GM19025 (cell line): ENCODE measurements at regions not wholly inside any gene's neighbourhood (a gene's known extent, or its start where the extent isn't known, plus 50 kb on each side); places are given as distances from the start of the nearest gene placed in this dataset.
A peak's percentile ranks its signal among the peaks of the same experiment; 100 is the strongest.

Experiments used
- ATAC-seq: cut with Tn5 transposase; IDR thresholded peaks from one replicate; pipeline ENCODE4 v1.9.1; 2021; ENCODE audit warnings: mild to moderate bottlenecking, low read depth, moderate library complexity; ENCODE audit not compliant: unreplicated experiment

GRCh38 chr16:5615868-5616642 lies 518.5 kb upstream of the EEF2KMT start:
- ATAC-seq = peak; percentile 67

DNA sequence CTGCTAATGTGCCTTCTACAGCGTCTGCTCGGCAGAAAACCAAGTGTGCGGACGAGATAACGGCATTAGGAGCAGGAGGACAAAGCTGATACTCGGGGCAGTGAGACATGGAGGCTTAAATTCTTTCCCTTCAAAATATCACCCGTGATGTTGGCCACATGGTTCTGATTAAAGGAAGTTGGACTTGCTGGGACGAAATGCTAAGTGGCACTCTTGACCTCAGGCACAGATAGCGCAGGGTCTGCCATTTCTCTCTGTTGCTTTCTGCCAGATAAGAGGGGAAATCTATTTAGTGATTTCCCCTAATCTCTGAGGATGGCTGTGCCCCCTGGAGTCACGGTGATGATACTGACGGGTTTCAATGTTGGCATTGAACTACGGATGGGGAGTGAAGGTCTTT lies 509.6 kb upstream of the EEF2KMT start:
- no peak for ATAC-seq

- ATAC-seq = no peak
Observed at GRCh38 chr16:5605404-5605803, 507.8 kb upstream of the EEF2KMT start.

DNA sequence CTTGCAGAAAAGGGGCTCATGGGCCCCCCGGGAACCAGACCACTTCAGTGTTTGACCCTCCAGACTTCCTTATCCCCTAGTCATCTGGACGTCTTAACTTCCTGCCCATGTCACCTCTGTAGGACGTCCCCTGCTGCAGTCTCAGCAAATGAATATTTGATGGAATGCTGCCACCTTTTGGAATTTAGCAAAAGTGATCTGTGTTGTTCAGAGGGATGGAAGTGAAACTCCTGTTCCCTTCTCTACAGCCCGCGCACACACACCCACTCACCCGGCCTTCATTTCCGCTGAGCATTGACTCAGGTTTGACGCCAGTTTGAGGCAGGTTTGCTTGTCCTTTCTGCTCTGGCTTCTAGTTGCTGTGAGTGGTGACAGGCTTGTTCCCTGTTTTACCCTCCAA lies 507.2 kb upstream of the EEF2KMT start:
- ATAC-seq = no peak

- no peak for ATAC-seq
Observed at GRCh38 chr16:5603836-5604235, 506.2 kb upstream of the EEF2KMT start.

GRCh38 chr16:5601957-5602356 lies 504.4 kb upstream of the EEF2KMT start:
- no peak for ATAC-seq

DNA sequence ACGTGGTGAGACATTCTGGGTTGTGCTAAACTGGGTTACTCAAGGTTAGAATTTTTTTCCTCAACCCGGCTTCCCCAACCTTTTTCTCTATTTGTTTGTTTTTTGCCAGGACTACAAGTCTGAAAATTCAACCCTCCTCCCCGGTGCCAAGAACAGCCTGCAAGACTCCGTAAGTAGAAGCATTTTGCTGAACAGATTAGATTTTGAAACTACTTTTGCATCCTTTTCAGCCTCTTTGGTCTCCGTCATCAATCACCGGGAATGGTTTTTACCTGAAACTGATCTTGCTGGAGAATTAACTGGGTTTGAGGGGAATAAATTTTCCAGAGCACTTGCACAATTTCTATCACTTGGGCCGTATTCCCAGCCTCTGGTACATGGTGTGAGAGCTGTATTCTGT lies 501.2 kb upstream of the EEF2KMT start:
- ATAC-seq = no peak

GRCh38 chr16:5595849-5596248 lies 498.3 kb upstream of the EEF2KMT start:
- ATAC-seq = no peak

DNA sequence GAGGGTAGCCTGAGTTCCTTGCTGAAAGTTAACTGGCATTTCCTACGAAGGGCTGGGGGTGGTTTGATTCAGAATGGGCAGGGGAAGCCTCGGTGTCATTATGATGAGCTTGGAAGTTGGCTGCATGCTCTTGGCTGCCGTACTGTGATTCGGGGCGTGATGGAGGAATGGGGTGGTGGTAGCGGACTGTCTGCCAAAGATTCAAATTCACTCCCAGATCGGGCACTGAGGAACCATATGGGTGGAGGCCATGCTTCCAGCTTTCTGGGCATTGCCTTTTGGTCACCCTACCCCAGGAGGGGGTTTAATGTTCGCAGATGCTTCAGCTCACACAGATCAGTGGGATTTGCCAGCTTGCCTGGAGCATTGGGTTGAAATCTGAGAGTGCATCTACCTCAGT lies 492.8 kb upstream of the EEF2KMT start:
- no peak for ATAC-seq

- no peak for ATAC-seq
Observed at GRCh38 chr16:5589812-5590373, 492.3 kb upstream of the EEF2KMT start.

DNA sequence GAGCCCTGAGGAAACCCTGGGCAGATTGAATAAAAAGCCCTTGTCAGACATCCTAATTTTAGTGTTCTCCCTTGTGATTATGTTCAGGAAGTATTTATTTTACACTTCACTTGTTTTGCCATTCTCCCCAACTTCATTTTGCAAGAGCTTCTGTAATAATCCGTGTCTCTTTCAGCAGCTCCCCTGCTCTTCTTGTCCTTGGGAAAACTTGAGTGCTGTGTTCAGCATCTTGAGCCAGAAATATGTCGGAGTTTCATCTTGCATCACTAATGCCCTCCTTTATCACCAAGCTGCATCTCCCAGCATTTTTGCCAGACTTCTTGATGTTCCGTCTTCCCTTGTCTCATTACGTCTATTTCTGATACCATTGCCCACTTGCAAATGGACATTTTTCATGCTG lies 486.5 kb upstream of the EEF2KMT start:
- no peak for ATAC-seq

GRCh38 chr16:5582529-5582928 lies 484.9 kb upstream of the EEF2KMT start:
- ATAC-seq = no peak

DNA sequence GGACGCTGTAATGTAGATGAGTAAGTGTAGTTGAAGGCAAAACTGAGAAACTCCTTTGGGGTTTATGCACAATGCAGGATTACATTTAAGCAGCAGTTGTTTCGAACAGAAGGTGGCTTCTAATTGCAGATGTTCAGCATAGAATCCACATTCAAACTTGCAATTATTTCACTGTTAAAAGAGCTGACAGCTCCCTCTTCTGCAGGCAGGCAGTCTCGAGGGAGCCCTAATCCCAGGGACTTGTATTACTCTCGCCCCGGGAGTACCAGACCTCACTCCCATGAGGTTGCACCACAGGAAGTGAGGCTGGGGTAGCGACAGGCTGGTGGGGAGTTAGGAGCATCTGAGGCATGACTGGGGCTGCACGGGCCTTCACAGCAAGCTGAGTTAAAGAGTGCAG lies 484.3 kb upstream of the EEF2KMT start:
- ATAC-seq = no peak

DNA sequence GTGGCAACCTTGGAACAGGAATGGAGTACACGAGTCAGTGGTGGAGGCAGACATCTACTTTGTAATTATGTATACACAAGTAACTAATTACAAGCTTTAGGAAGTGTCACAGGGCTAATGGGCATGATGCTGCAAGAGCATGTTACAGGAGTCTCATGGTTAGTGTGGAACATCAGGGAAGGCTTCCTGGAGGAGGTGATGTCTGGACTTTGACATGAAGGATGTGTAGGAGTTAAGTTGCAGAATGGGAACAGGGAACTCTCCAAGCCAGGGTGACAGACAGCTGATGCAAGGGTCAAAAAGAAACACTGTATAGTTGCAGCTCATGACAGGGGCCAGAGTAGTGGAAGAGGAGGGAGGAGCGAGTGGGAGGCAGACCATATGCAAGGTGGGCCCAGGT lies 483.8 kb upstream of the EEF2KMT start:
- ATAC-seq = no peak

GRCh38 chr16:5580772-5581171 lies 483.2 kb upstream of the EEF2KMT start:
- no peak for ATAC-seq

DNA sequence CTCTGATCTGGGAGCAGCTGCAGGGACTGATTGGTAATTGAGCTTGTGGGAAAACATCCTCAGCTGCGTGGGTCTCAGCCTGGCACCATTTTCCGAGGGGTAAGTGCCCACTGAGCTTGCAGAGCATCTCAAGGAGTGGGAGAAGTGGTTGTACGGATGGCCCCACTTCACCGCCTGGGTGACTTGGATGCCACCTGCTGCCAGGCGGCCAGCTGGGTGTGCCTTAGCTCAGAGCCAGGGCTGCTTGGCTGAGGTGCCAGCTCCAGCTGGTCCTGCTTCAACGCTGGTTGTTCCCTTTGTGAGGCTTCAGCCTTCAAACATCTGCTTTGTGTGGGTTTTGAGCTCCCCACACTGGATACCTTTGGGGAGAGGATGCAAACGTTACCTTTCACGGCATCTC lies 482.7 kb upstream of the EEF2KMT start:
- ATAC-seq = no peak

- no peak for ATAC-seq
Observed at GRCh38 chr16:5578980-5579379, 481.4 kb upstream of the EEF2KMT start.

DNA sequence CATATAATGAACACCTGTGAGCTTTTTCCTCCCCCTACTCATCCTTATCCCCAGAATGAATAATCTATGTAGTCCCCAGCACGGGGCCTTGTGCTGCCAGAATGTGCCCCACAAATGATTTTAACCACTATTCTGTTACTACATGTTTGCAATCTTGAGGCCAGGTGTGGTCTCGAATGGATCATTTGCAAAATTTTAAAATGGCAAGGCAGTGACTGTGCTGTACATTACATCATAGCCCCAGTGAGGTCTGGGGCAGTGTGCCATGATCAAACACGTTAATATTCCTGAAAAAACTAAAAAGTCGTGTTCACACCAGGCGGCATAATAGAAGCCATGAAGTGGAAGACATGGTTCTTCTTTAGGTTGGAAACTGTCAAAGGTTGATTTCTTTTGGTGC lies 479.9 kb upstream of the EEF2KMT start:
- ATAC-seq = no peak

DNA sequence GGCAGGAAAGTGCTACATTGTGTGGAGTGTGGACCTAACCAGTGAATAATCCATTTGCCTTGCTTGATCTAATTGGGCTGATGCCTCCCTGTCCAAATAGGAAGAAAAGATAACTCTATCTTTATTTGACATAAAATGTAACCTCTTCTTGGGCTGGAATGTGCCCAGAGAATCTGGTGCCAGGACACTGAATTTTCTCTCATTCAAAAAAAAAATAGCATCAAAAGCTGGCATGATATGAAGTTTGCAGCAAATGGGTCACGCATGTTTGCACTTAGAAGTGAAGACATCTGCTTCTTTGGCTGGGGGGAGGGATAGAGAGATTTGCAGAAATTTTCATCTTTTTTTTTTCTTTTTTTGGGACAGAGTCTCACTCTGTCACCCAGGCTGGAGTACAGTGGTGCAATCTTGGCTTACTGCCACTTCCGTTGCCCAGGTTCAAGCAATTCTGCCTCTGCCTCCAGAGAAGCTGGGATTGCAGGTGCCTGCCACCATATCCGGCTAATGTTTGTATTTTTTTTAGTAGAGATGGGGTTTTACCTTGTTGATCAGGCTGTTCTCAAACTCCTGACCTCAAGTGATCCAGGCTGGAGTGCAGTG lies 478.2 kb upstream of the EEF2KMT start:
- no peak for ATAC-seq

- no peak for ATAC-seq
Observed at GRCh38 chr16:5575121-5575520, 477.5 kb upstream of the EEF2KMT start.

DNA sequence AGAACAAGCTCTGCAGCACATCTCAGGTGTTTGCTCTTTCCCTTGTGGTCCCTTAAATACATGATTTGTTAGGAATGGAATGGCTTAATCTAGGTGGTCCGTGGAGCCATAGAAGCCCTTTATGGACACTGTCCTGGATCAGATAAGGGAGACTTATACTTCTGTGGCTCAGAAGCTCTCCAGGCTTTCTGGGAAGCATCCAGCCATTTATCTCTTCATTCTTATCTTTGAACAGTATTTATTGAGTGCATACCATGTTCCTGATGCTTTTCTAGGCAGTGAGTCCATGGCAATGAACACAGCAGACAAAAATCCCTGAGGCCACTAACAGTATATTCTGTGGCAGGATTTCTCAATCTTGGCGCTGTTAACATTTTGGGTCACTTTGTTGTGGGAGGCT lies 474.5 kb upstream of the EEF2KMT start:
- ATAC-seq = no peak

DNA sequence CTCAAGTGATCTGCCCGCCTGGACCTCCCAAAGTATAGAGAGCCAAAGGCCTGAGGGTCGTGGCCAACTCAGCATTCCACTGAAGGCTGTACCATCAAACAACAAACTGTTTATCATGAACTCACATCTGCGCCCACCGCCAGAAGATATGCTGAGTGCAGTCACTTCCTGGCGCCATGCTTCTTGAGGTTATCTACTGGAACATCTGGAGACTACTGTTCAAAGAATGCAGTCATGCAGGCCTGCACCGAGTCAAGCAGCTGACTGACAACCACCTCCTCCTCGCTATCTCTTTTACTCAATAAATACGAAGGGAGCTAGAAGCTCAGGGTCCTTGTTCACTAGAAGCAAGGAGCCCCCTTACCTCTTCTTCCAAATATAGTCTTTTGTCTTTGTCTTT lies 473.9 kb upstream of the EEF2KMT start:
- ATAC-seq = no peak
